T-cell (primary cell): ENCODE measurements at regions not wholly inside any gene's neighbourhood (a gene's known extent, or its start where the extent isn't known, plus 50 kb on each side); places are given as distances from the start of the nearest gene placed in this dataset.

Experiments
- ATAC-seq, 4 experiments: fragments of 200-7000 bp in 3 of 4; fragments of 150-1000 bp in 1 of 4; cut with Tn5 transposase; replicated peaks in 1 of 4; 1 replicate in 3 of 4; 2 replicates in 1 of 4; pipeline ENCODE4 v1.10.0; 2021; ENCODE audit warnings: moderate library complexity in 3 of 4, mild to moderate bottlenecking in 2 of 4, moderate number of reproducible peaks in 1 of 4
- CTCF ChIA-PET, 2 donors: fragments of 300-600 bp; sonication (Branson Sonifier 250); formaldehyde crosslinking; loops; one replicate each; lab custom pipeline; 2022; ENCODE audit warnings: antibody characterized with exemption in 2 of 2; lab: Charles Lee
- POLR2A ChIA-PET, 2 donors: fragments of 300-600 bp; sonication (Branson Sonifier 250); formaldehyde crosslinking; loops; one replicate each; lab custom pipeline; 2022; ENCODE audit warnings: antibody characterized with exemption in 2 of 2; lab: Charles Lee
- DNase-seq, 35 experiments: peaks; one replicate each; pipeline versions ENCODE4 v3.0.0 to v3.0.0-alpha.2; 2013 to 2023
- H3K27ac ChIP-seq: one replicate; pipeline ENCODE4 v1.5.1; 2013; ENCODE audit warnings: low read length
- H3K27me3 ChIP-seq, 2 experiments: replicated peaks in 1 of 2; 1 replicate in 1 of 2; 2 replicates in 1 of 2; pipeline versions ENCODE4 v1.6.1 to v1.7.0; 2013; ENCODE audit warnings: low read length in 1 of 2, mixed read lengths in 1 of 2; ENCODE audit not compliant: control insufficient read depth in 2 of 2, insufficient read depth in 2 of 2; ENCODE audit errors: extremely low read depth in 1 of 2
- H3K36me3 ChIP-seq, 2 donors: 1 replicate in 1 of 2; 2 replicates in 1 of 2; pipeline versions ENCODE4 v1.6.1 to v1.7.0; 2013; ENCODE audit warnings: low read length in 1 of 2; ENCODE audit not compliant: control insufficient read depth in 2 of 2, insufficient read depth in 1 of 2; ENCODE audit errors: extremely low read depth in 1 of 2
- H3K4me1 ChIP-seq, 2 experiments: 1 replicate in 1 of 2; 2 replicates in 1 of 2; pipeline versions ENCODE4 v1.6.1 to v1.7.0; 2013; ENCODE audit warnings: low read length in 2 of 2, mixed read lengths in 1 of 2; ENCODE audit not compliant: insufficient read depth in 2 of 2, control insufficient read depth in 1 of 2; ENCODE audit errors: extremely low read depth in 1 of 2
- H3K4me3 ChIP-seq, 2 donors: 1 replicate in 1 of 2; 2 replicates in 1 of 2; pipeline versions ENCODE4 v1.5.1 to v1.7.0; 2013; ENCODE audit warnings: mild to moderate bottlenecking in 2 of 2, low read length in 1 of 2, moderate library complexity in 1 of 2; ENCODE audit not compliant: control insufficient read depth in 1 of 2; ENCODE audit errors: extremely low read depth in 1 of 2
- H3K9me3 ChIP-seq: 2 replicates; pipeline ENCODE4 v1.7.0; 2013
- H3K27ac Mint-ChIP-seq, 2 donors: one replicate each; pipeline ENCODE4 v1.8.0; 2020 to 2021; ENCODE audit warnings: mild to moderate bottlenecking in 2 of 2, mixed read lengths in 2 of 2
- H3K27me3 Mint-ChIP-seq, 2 donors: one replicate each; pipeline ENCODE4 v1.8.0; 2021 to 2022; ENCODE audit warnings: mixed read lengths in 2 of 2
- H3K36me3 Mint-ChIP-seq: one replicate; pipeline ENCODE4 v1.8.0; 2021; ENCODE audit warnings: mixed read lengths
- H3K4me1 Mint-ChIP-seq, 3 donors: one replicate each; pipeline ENCODE4 v1.8.0; 2020 to 2022; ENCODE audit warnings: mixed read lengths in 3 of 3, mild to moderate bottlenecking in 1 of 3
- H3K4me3 Mint-ChIP-seq, 3 donors: one replicate each; pipeline ENCODE4 v1.8.0; 2020 to 2022; ENCODE audit warnings: mild to moderate bottlenecking in 3 of 3, mixed read lengths in 3 of 3, moderate library complexity in 3 of 3
- H3K9me3 Mint-ChIP-seq, 3 donors: one replicate each; pipeline ENCODE4 v1.8.0; 2020 to 2022; ENCODE audit warnings: mixed read lengths in 3 of 3
- WGBS: methylation state at CpG from one replicate; pipeline ENCODE4 v1.1.5; 2013; ENCODE audit warnings: missing lambda C conversion rate; ENCODE audit not compliant: insufficient coverage; 5-methylcytosine and 5-hydroxymethylcytosine counted together

- Mint-ChIP-seq H3K27me3 (peaks cover 2 to 3% of the 10 kb centered on the region in 2 donors), H3K36me3 (no peaks in the 10 kb centered on the region), H3K27ac (no peak overlapping the region), H3K9me3 (no peaks in the 10 kb centered on the region), H3K4me1 (peaks cover 7 to 9% (median 8%) of the 10 kb centered on the region in 3 donors), H3K4me3 (no peak overlapping the region)
- DNase-seq (no peak), ATAC-seq (no peak)
- ChIA-PET CTCF (interaction anchor here in 1 of 2 donors (0.6 kb wide), 1 partner anchor 201 kb away, joined by 4 read pairs; no protein-coding TSS in a partner anchor), POLR2A (no interaction called here)
- Histone ChIP-seq H3K27me3 (peaks cover 0 to 8% of the 10 kb centered on the region in 2 experiments), H3K9me3 (no peaks in the 10 kb centered on the region), H3K4me1 (no peaks in the 10 kb centered on the region), H3K4me3 (no peak overlapping the region), H3K36me3 (no peaks in the 10 kb centered on the region), H3K27ac (no peak overlapping the region)
- 100% methylated on average over 1 of the region's 2 CpGs for WGBS
Observed at GRCh38 chr11:129319201-129319600, 56.4 kb upstream of the BARX2 start.

- no peaks in the 10 kb centered on the region for H3K27me3 Mint-ChIP-seq
- H3K27ac ChIP-seq: no peak overlapping the region
- DNase-seq (no peak), ATAC-seq (no peak)
- no peaks in the 10 kb centered on the region for H3K36me3 Mint-ChIP-seq
- no peaks in the 10 kb centered on the region for H3K9me3 Mint-ChIP-seq
- no peaks in the 10 kb centered on the region for H3K36me3 ChIP-seq
- H3K27me3 ChIP-seq: peaks cover 0 to 8% of the 10 kb centered on the region in 2 experiments
- CTCF ChIA-PET: no interaction called here
- H3K4me1 Mint-ChIP-seq: peaks cover 7 to 9% (median 8%) of the 10 kb centered on the region in 3 donors
- no peaks in the 10 kb centered on the region for H3K9me3 ChIP-seq
- H3K4me3 ChIP-seq: no peak overlapping the region
- WGBS: no CpG with 5 or more reads among the region's 4 CpGs
- H3K27ac Mint-ChIP-seq: no peak overlapping the region
- no peak overlapping the region for H3K4me3 Mint-ChIP-seq
- no peaks in the 10 kb centered on the region for H3K4me1 ChIP-seq
- POLR2A ChIA-PET: no interaction called here
Observed at GRCh38 chr11:129317571-129317970, 58.1 kb upstream of the BARX2 start.

GRCh38 chr11:129316781-129317180, 58.9 kb upstream of the BARX2 start:
- no peak overlapping the region for H3K27ac Mint-ChIP-seq
- H3K4me1 Mint-ChIP-seq: peaks cover 7 to 9% (median 8%) of the 10 kb centered on the region in 3 donors
- H3K9me3 ChIP-seq: no peaks in the 10 kb centered on the region
- ATAC-seq: no peak
- no peak overlapping the region for H3K4me3 ChIP-seq
- 80% methylated on average over 2 of the region's 6 CpGs for WGBS
- POLR2A ChIA-PET: no interaction called here
- no peaks in the 10 kb centered on the region for H3K9me3 Mint-ChIP-seq
- H3K27me3 ChIP-seq: peaks cover 0 to 8% of the 10 kb centered on the region in 2 experiments
- CTCF ChIA-PET: no interaction called here
- H3K36me3 ChIP-seq: no peaks in the 10 kb centered on the region
- H3K27me3 Mint-ChIP-seq: no peaks in the 10 kb centered on the region
- DNase-seq: no peak
- H3K4me1 ChIP-seq: no peaks in the 10 kb centered on the region
- no peak overlapping the region for H3K27ac ChIP-seq
- H3K36me3 Mint-ChIP-seq: no peaks in the 10 kb centered on the region
- no peak overlapping the region for H3K4me3 Mint-ChIP-seq

GRCh38 chr11:129315781-129316579, 59.7 kb upstream of the BARX2 start:
- no peaks in the 10 kb centered on the region for H3K9me3 Mint-ChIP-seq

GRCh38 chr11:129314371-129314770, 61.3 kb upstream of the BARX2 start:
- ATAC-seq: no peak
- no peaks in the 10 kb centered on the region for H3K36me3 ChIP-seq
- Mint-ChIP-seq H3K9me3 (no peaks in the 10 kb centered on the region), H3K36me3 (no peaks in the 10 kb centered on the region), H3K4me3 (no peak overlapping the region), H3K27ac (no peak overlapping the region), H3K27me3 (peaks cover 0 to 2% of the 10 kb centered on the region in 2 donors), H3K4me1 (peaks cover 7 to 9% (median 8%) of the 10 kb centered on the region in 3 donors)
- peaks cover 0 to 8% of the 10 kb centered on the region in 2 experiments for H3K27me3 ChIP-seq
- no CpG with 5 or more reads among the region's 3 CpGs for WGBS
- CTCF ChIA-PET: no interaction called here
- no peaks in the 10 kb centered on the region for H3K9me3 ChIP-seq
- POLR2A ChIA-PET: no interaction called here
- H3K27ac ChIP-seq: no peak overlapping the region
- no peak overlapping the region for H3K4me3 ChIP-seq
- H3K4me1 ChIP-seq: no peaks in the 10 kb centered on the region
- no peak for DNase-seq

More at GRCh38 chr11:129315781-129316579, 59.7 kb upstream of the BARX2 start:
- Histone ChIP-seq H3K4me3 (no peak overlapping the region), H3K4me1 (no peaks in the 10 kb centered on the region), H3K27ac (no peak overlapping the region), H3K9me3 (no peaks in the 10 kb centered on the region), H3K27me3 (peaks cover 0 to 8% of the 10 kb centered on the region in 2 experiments), H3K36me3 (no peaks in the 10 kb centered on the region)
- WGBS: 84% methylated on average over 8 of the region's 12 CpGs
- Mint-ChIP-seq H3K4me1 (peaks cover 7 to 9% (median 8%) of the 10 kb centered on the region in 3 donors), H3K27ac (no peak overlapping the region), H3K36me3 (no peaks in the 10 kb centered on the region), H3K4me3 (no peak overlapping the region), H3K27me3 (no peaks in the 10 kb centered on the region)
- ChIA-PET CTCF (no interaction called here), POLR2A (no interaction called here)
- no peak for DNase-seq
- no peak for ATAC-seq

- Mint-ChIP-seq H3K9me3 (no peaks in the 10 kb centered on the region), H3K27ac (no peak overlapping the region), H3K4me3 (no peak overlapping the region), H3K4me1 (peaks cover 7 to 9% (median 8%) of the 10 kb centered on the region in 3 donors), H3K27me3 (peaks cover 0 to 2% of the 10 kb centered on the region in 2 donors), H3K36me3 (no peaks in the 10 kb centered on the region)
- Histone ChIP-seq H3K27ac (no peak overlapping the region), H3K36me3 (no peaks in the 10 kb centered on the region), H3K4me3 (no peak overlapping the region), H3K27me3 (peaks cover 0 to 9% of the 10 kb centered on the region in 2 experiments), H3K9me3 (no peaks in the 10 kb centered on the region), H3K4me1 (no peaks in the 10 kb centered on the region)
- ATAC-seq: no peak
- no peak for DNase-seq
- ChIA-PET POLR2A (no interaction called here), CTCF (no interaction called here)
- WGBS: 29% methylated on average over 1 of the region's 6 CpGs
Observed at GRCh38 chr11:129313541-129314297, 61.9 kb upstream of the BARX2 start.
